ENCODE measurements at regions not wholly inside any gene's neighbourhood (a gene's known extent, or its start where the extent isn't known, plus 50 kb on each side); places are given as distances from the start of the nearest gene placed in this dataset.

DNA sequence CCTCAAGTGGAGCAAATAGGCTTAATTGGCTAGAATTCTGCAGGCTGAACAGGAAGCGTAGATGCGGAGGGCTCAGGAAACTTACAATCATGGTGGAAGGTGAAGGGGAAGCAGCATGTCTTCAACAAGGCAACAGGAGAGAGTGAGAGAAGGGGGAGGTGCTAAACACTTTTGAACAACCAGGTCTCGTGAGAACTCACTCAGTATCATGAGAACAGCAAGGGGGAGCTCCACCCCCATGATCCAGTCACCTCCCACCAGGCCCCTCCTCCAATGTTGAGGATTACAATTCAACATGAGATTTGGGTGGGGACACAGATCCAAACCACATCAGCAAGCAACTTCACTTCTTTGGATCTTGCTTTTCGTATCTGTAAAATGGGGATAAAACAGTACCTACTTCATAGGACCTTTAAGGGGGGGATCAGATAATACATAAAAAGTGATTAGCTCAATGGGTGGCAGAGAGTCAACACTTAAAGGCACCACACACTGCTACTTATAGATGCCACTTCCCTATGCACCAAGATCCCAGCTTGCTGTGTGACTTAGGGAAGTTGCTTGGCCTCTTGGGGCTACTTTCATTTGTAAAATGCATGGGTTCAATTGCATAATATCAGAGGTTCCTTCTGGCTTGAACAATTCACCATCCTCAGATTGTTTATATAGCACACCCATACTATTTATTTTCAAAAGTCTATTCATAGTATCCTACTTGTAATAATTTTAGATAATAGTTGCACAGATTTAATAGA is 184.8 kb upstream of the RPH3A start:
- no peaks in the 10 kb centered on the region for H4K20me1 ChIP-seq (ENCODE audit: insufficient read depth)
- no peak overlapping the region for H3K4me2 ChIP-seq (ENCODE audit: low read length)
- BruUV-seq (replicated peaks) = no TSS peak
- RAD21 ChIA-PET (ENCODE audit: low non-redundant PET in 1 of 2, low total read pairs in 2 of 2, uncharacterized antibody in 2 of 2, unreplicated experiment in 2 of 2) = no interaction called here
- no peak for ATAC-seq
- intact Hi-C loops (cut with micrococcal nuclease) = no loop called here
- H3K4me1 ChIP-seq (ENCODE audit: control insufficient read depth in 1 of 2, insufficient read depth in 2 of 2, low read length in 2 of 2) = no peaks in the 10 kb centered on the region
- H3K4me3 ChIP-seq (replicated peaks in 1 of 2; ENCODE audit: low read depth in 1 of 2, low read length in 2 of 2) = no peak overlapping the region
- POLR2A ChIA-PET = no interaction called here
- H2AFZ ChIP-seq (ENCODE audit: low read depth, low read length, poor library complexity, severe bottlenecking) = no peak overlapping the region
- H3K9me3 ChIP-seq (ENCODE audit: control insufficient read depth in 1 of 2, insufficient read depth in 1 of 2, low read depth in 1 of 2, low read length in 2 of 2) = no peaks in the 10 kb centered on the region
- CTCF ChIA-PET = no interaction called here
- H3K27ac ChIP-seq (ENCODE audit: low read depth, low read length) = no peak overlapping the region
- H3K9ac ChIP-seq (ENCODE audit: low read length) = no peak overlapping the region
- no peaks in the 10 kb centered on the region for H3K36me3 ChIP-seq (ENCODE audit: control insufficient read depth in 1 of 2, insufficient read depth in 2 of 2, low read length in 2 of 2)
- no peaks in the 10 kb centered on the region for H3K9me2 ChIP-seq (ENCODE audit: insufficient read depth)
- no peak for DNase-seq (ENCODE audit: low read depth, low spot score)
- peaks cover 68% of the 10 kb centered on the region for H3K27me3 ChIP-seq (ENCODE audit: insufficient read depth, low read length)
- TF ChIP-seq CBX3 (IDR thresholded peaks at IDR 0.05; ENCODE audit: low read depth) (no peak), EZH2 (IDR thresholded peaks at IDR 0.05) (no peak), EGR1 (IDR thresholded peaks at IDR 0.05; ENCODE audit: low read depth) (no peak), EZH2phosphoT487 (IDR thresholded peaks at IDR 0.05; ENCODE audit: borderline replicate concordance) (no peak), RAD21 (IDR thresholded peaks at IDR 0.05; ENCODE audit: low read depth) (no peak), POLR2AphosphoS5 (IDR thresholded peaks at IDR 0.05; ENCODE audit: low read depth, low read length) (no peak), POLR2A (IDR thresholded peaks at IDR 0.05; ENCODE audit: borderline replicate concordance, extremely low read depth, insufficient read depth, insufficient read length) (no peak), FOSL1 (IDR thresholded peaks at IDR 0.05; ENCODE audit: low read depth) (no peak)
- TF ChIP-seq, protein P1, sequence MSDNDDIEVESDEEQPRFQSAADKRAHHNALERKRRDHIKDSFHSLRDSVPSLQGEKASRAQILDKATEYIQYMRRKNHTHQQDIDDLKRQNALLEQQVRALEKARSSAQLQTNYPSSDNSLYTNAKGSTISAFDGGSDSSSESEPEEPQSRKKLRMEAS (IDR thresholded peaks at IDR 0.05) = no peak
- H3K79me2 ChIP-seq (ENCODE audit: insufficient read depth, low read length) = no peaks in the 10 kb centered on the region

DNA sequence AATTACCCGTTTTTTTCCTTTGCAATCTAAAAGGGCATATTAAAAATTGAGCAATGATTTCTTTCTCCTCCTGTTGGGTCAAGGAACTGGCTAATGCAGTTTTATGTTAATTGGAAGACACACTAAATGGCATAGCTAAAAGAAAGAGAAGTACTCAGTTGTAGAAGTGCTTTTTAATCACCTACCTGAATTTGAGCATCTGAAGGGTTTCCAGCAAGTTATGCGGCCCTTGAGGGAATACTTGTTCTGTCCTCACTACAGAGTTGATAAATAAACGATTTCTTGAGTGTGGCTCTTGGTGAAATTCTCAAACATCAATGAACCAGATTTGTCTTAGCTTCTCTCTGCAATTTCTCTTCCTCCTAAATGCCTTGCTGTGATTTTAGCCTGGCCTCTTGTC is 184.1 kb upstream of the RPH3A start:
- CTCF ChIA-PET = no interaction called here
- Histone ChIP-seq H3K4me3 (replicated peaks in 1 of 2; ENCODE audit: low read depth in 1 of 2, low read length in 2 of 2) (no peak overlapping the region), H3K4me1 (ENCODE audit: control insufficient read depth in 1 of 2, insufficient read depth in 2 of 2, low read length in 2 of 2) (no peaks in the 10 kb centered on the region), H3K9me2 (ENCODE audit: insufficient read depth) (no peaks in the 10 kb centered on the region), H3K36me3 (ENCODE audit: control insufficient read depth in 1 of 2, insufficient read depth in 2 of 2, low read length in 2 of 2) (no peaks in the 10 kb centered on the region), H3K27me3 (ENCODE audit: insufficient read depth, low read length) (peaks cover 62% of the 10 kb centered on the region), H3K9ac (ENCODE audit: low read length) (no peak overlapping the region), H2AFZ (ENCODE audit: low read depth, low read length, poor library complexity, severe bottlenecking) (no peak overlapping the region), H3K27ac (ENCODE audit: low read depth, low read length) (no peak overlapping the region), H3K9me3 (ENCODE audit: control insufficient read depth in 1 of 2, insufficient read depth in 1 of 2, low read depth in 1 of 2, low read length in 2 of 2) (no peaks in the 10 kb centered on the region), H4K20me1 (ENCODE audit: insufficient read depth) (no peaks in the 10 kb centered on the region), H3K4me2 (ENCODE audit: low read length) (no peak overlapping the region), H3K79me2 (ENCODE audit: insufficient read depth, low read length) (no peaks in the 10 kb centered on the region)
- BruUV-seq (replicated peaks) = no TSS peak
- RAD21 ChIA-PET (ENCODE audit: low non-redundant PET in 1 of 2, low total read pairs in 2 of 2, uncharacterized antibody in 2 of 2, unreplicated experiment in 2 of 2) = no interaction called here
- no peak for ATAC-seq
- intact Hi-C loops (cut with micrococcal nuclease) = no loop called here
- no peak for DNase-seq (ENCODE audit: low read depth, low spot score)
- POLR2A ChIA-PET = no interaction called here
- TF ChIP-seq, protein P2, sequence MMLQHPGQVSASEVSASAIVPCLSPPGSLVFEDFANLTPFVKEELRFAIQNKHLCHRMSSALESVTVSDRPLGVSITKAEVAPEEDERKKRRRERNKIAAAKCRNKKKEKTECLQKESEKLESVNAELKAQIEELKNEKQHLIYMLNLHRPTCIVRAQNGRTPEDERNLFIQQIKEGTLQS (IDR thresholded peaks at IDR 0.05) = no peak
- TF ChIP-seq CEBPB (IDR thresholded peaks at IDR 0.05; ENCODE audit: low read depth) (no peak), POLR2AphosphoS5 (IDR thresholded peaks at IDR 0.05; ENCODE audit: low read depth, low read length) (no peak), POLR2A (IDR thresholded peaks at IDR 0.05; ENCODE audit: borderline replicate concordance, extremely low read depth, insufficient read depth, insufficient read length) (no peak), EGR1 (IDR thresholded peaks at IDR 0.05; ENCODE audit: low read depth) (no peak), ELF1 (IDR thresholded peaks at IDR 0.05; ENCODE audit: borderline replicate concordance, low read depth) (no peak), ZFX (IDR thresholded peaks at IDR 0.05) (no peak), EZH2phosphoT487 (IDR thresholded peaks at IDR 0.05; ENCODE audit: borderline replicate concordance) (no peak), YY1 (IDR thresholded peaks at IDR 0.05; ENCODE audit: extremely low read depth, insufficient replicate concordance, low read depth, low read length) (no peak), SIN3A (IDR thresholded peaks at IDR 0.05; ENCODE audit: low read depth) (no peak), ZNF274 (IDR thresholded peaks at IDR 0.05; ENCODE audit: low read depth, low read length) (no peak), TCF7L2 (IDR thresholded peaks at IDR 0.05; ENCODE audit: borderline replicate concordance, extremely low read depth, insufficient read depth, insufficient read length) (no peak)
- TF ChIP-seq, protein P3, sequence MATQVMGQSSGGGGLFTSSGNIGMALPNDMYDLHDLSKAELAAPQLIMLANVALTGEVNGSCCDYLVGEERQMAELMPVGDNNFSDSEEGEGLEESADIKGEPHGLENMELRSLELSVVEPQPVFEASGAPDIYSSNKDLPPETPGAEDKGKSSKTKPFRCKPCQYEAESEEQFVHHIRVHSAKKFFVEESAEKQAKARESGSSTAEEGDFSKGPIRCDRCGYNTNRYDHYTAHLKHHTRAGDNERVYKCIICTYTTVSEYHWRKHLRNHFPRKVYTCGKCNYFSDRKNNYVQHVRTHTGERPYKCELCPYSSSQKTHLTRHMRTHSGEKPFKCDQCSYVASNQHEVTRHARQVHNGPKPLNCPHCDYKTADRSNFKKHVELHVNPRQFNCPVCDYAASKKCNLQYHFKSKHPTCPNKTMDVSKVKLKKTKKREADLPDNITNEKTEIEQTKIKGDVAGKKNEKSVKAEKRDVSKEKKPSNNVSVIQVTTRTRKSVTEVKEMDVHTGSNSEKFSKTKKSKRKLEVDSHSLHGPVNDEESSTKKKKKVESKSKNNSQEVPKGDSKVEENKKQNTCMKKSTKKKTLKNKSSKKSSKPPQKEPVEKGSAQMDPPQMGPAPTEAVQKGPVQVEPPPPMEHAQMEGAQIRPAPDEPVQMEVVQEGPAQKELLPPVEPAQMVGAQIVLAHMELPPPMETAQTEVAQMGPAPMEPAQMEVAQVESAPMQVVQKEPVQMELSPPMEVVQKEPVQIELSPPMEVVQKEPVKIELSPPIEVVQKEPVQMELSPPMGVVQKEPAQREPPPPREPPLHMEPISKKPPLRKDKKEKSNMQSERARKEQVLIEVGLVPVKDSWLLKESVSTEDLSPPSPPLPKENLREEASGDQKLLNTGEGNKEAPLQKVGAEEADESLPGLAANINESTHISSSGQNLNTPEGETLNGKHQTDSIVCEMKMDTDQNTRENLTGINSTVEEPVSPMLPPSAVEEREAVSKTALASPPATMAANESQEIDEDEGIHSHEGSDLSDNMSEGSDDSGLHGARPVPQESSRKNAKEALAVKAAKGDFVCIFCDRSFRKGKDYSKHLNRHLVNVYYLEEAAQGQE (IDR thresholded peaks at IDR 0.05; ENCODE audit: low read depth) = no peak
